ENCODE measurements at regions not wholly inside any gene's neighbourhood (a gene's known extent, or its start where the extent isn't known, plus 50 kb on each side); places are given as distances from the start of the nearest gene placed in this dataset.
A peak's percentile ranks its signal among the peaks of the same experiment; 100 is the strongest.
"Not testable (repeated sequence)": the region's sequence is repeated elsewhere in the genome, so short reads cannot be mapped to it uniquely, and the experiment has no call there.

GRCh38 chr22:40107851-40108378 lies 69.8 kb upstream of the TNRC6B start:
- Histone ChIP-seq H3K9me3 (replicated peaks; ENCODE audit: insufficient read depth, low read length) (no peaks in the 10 kb centered on the region), H3K79me2 (ENCODE audit: low read length) (peaks cover 51% of the 10 kb centered on the region), H3K4me2 (ENCODE audit: low read depth, low read length) (peak overlapping the region; percentile 51), H3K27ac (ENCODE audit: low read length) (peak overlapping the region; percentile 12; the same call in 1 of the 2 replicates), H3K4me1 (ENCODE audit: low read length) (peaks cover 7% of the 10 kb centered on the region), H3K9me2 (replicated peaks; ENCODE audit: insufficient read depth, low read length) (no peaks in the 10 kb centered on the region), H3K36me3 (replicated peaks; ENCODE audit: insufficient read depth, low read length) (no peaks in the 10 kb centered on the region), H3K27me3 (replicated peaks; ENCODE audit: insufficient read depth, low read length) (no peaks in the 10 kb centered on the region), H4K20me1 (ENCODE audit: insufficient read depth, low read length) (no peaks in the 10 kb centered on the region), H3K4me3 (ENCODE audit: low read length) (peak overlapping the region; percentile 43), H3F3A (ENCODE audit: insufficient read depth, low read length) (no peaks in the 10 kb centered on the region), H3K9ac (ENCODE audit: low read length) (peak overlapping the region; percentile 34; the same call in 1 of the 2 replicates), H2AFZ (ENCODE audit: low read length) (peak overlapping the region; percentile 12)
- DNase-seq, result peak; percentile 48
- no peak for TF ChIP-seq EZH2 (optimal IDR thresholded peaks at IDR 0.05; ENCODE audit: low read depth, low read length)
- no peak for TF ChIP-seq CTCF (IDR thresholded peaks at IDR 0.05; ENCODE audit: low read length)
- no peak for TF ChIP-seq EZH2phosphoT487 (IDR thresholded peaks at IDR 0.05; ENCODE audit: low read length)

GRCh38 chr22:40108396-40108795 lies 69.3 kb upstream of the TNRC6B start:
- Histone ChIP-seq H3K27ac (ENCODE audit: low read length) (peak overlapping the region; percentile 12; the same call in 1 of the 2 replicates), H4K20me1 (ENCODE audit: insufficient read depth, low read length) (no peaks in the 10 kb centered on the region), H2AFZ (ENCODE audit: low read length) (peak overlapping the region; percentile 12; the same call in 1 of the 2 replicates), H3K4me1 (ENCODE audit: low read length) (peaks cover 7% of the 10 kb centered on the region), H3K9ac (ENCODE audit: low read length) (peak overlapping the region; percentile 34; the same call in 1 of the 2 replicates), H3K79me2 (ENCODE audit: low read length) (peaks cover 49% of the 10 kb centered on the region), H3K36me3 (replicated peaks; ENCODE audit: insufficient read depth, low read length) (no peaks in the 10 kb centered on the region), H3K9me2 (replicated peaks; ENCODE audit: insufficient read depth, low read length) (no peaks in the 10 kb centered on the region), H3K4me3 (ENCODE audit: low read length) (peak overlapping the region; percentile 43; the same call in 1 of the 2 replicates), H3K9me3 (replicated peaks; ENCODE audit: insufficient read depth, low read length) (no peaks in the 10 kb centered on the region), H3K4me2 (ENCODE audit: low read depth, low read length) (peak overlapping the region; percentile 51; the same call in 1 of the 2 replicates), H3F3A (ENCODE audit: insufficient read depth, low read length) (no peaks in the 10 kb centered on the region), H3K27me3 (replicated peaks; ENCODE audit: insufficient read depth, low read length) (no peaks in the 10 kb centered on the region)
- DNase-seq, result no peak
- TF ChIP-seq EZH2 (optimal IDR thresholded peaks at IDR 0.05; ENCODE audit: low read depth, low read length) (no peak), EZH2phosphoT487 (IDR thresholded peaks at IDR 0.05; ENCODE audit: low read length) (no peak), CTCF (IDR thresholded peaks at IDR 0.05; ENCODE audit: low read length) (no peak)

GRCh38 chr22:40108926-40109325 lies 68.8 kb upstream of the TNRC6B start:
- not testable (repeated sequence) for H3K4me3 ChIP-seq (ENCODE audit: low read length); H2AFZ ChIP-seq (ENCODE audit: low read length); H4K20me1 ChIP-seq (ENCODE audit: insufficient read depth, low read length); H3K36me3 ChIP-seq (replicated peaks; ENCODE audit: insufficient read depth, low read length); H3K27ac ChIP-seq (ENCODE audit: low read length); H3K4me2 ChIP-seq (ENCODE audit: low read depth, low read length); H3K9me2 ChIP-seq (replicated peaks; ENCODE audit: insufficient read depth, low read length); DNase-seq; H3K9ac ChIP-seq (ENCODE audit: low read length); H3K9me3 ChIP-seq (replicated peaks; ENCODE audit: insufficient read depth, low read length); H3F3A ChIP-seq (ENCODE audit: insufficient read depth, low read length); H3K27me3 ChIP-seq (replicated peaks; ENCODE audit: insufficient read depth, low read length); H3K4me1 ChIP-seq (ENCODE audit: low read length)
- peaks cover 49% of the 10 kb centered on the region for H3K79me2 ChIP-seq (ENCODE audit: low read length)

- H2AFZ ChIP-seq (ENCODE audit: low read length), result no peak overlapping the region
- peaks cover 32% of the 10 kb centered on the region for H3K79me2 ChIP-seq (ENCODE audit: low read length)
- no peak overlapping the region for H3K27ac ChIP-seq (ENCODE audit: low read length)
- peaks cover 7% of the 10 kb centered on the region for H3K4me1 ChIP-seq (ENCODE audit: low read length)
- no peaks in the 10 kb centered on the region for H3K9me3 ChIP-seq (replicated peaks; ENCODE audit: insufficient read depth, low read length)
- H3F3A ChIP-seq (ENCODE audit: insufficient read depth, low read length), result no peaks in the 10 kb centered on the region
- no peak for DNase-seq
- no peaks in the 10 kb centered on the region for H4K20me1 ChIP-seq (ENCODE audit: insufficient read depth, low read length)
- no peak for TF ChIP-seq EZH2phosphoT487 (IDR thresholded peaks at IDR 0.05; ENCODE audit: low read length)
- H3K9me2 ChIP-seq (replicated peaks; ENCODE audit: insufficient read depth, low read length), result no peaks in the 10 kb centered on the region
- no peaks in the 10 kb centered on the region for H3K27me3 ChIP-seq (replicated peaks; ENCODE audit: insufficient read depth, low read length)
- no peak overlapping the region for H3K4me3 ChIP-seq (ENCODE audit: low read length)
- H3K36me3 ChIP-seq (replicated peaks; ENCODE audit: insufficient read depth, low read length), result no peaks in the 10 kb centered on the region
- no peak overlapping the region for H3K9ac ChIP-seq (ENCODE audit: low read length)
- no peak overlapping the region for H3K4me2 ChIP-seq (ENCODE audit: low read depth, low read length)
Observed at GRCh38 chr22:40111451-40111850, 66.3 kb upstream of the TNRC6B start.
